ENCODE measurements at regions not wholly inside any gene's neighbourhood (a gene's known extent, or its start where the extent isn't known, plus 50 kb on each side); places are given as distances from the start of the nearest gene placed in this dataset.

DNA sequence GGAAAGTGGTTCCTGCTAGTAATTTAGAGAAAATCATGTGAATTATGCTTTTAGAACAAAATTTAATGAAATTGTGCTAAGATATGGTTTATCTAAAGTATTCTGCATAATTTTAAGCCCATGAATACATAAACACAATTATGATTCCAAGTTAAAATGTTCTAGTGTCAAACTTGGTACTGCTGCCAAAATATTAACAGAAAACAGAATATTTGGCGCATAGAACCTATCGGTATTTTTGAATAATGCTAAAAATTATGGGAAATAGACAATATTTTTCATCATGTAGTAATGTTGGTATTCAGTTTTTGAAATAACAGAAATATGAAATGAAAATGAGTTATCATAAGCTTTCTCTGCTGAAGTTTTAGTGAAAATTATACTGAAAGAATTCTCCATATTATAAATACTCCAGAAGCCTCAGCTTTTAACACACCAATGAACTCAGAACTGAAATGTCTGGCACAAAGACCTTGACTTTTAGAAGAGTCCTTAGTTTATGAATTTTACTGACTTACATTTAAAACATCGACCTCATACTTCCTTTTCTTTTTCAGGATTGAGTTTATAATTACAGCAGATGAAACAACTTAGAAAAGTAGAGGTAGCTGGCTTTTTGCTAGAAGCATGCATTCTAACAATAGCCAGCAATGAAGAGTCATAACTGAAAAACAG is 1192.3 kb upstream of the GJE1 start:
- DNase-seq (ENCODE audit: low read depth, low spot score) = no peak
- Histone ChIP-seq H3K27ac (ENCODE audit: low read length) (no peak overlapping the region), H3K27me3 (ENCODE audit: control insufficient read depth, insufficient read depth, low read length) (no peaks in the 10 kb centered on the region), H3K9me3 (ENCODE audit: control insufficient read depth, insufficient read depth, low read length) (peaks cover 5% of the 10 kb centered on the region), H3K4me3 (ENCODE audit: low read length) (no peak overlapping the region), H3K4me1 (ENCODE audit: control insufficient read depth, insufficient read depth, low read length) (no peaks in the 10 kb centered on the region), H3K36me3 (ENCODE audit: control insufficient read depth, insufficient read depth, low read length) (no peaks in the 10 kb centered on the region)
- no CpG with 5 or more reads among the region's 3 CpGs for WGBS (ENCODE audit: insufficient coverage, insufficient read length)

DNA sequence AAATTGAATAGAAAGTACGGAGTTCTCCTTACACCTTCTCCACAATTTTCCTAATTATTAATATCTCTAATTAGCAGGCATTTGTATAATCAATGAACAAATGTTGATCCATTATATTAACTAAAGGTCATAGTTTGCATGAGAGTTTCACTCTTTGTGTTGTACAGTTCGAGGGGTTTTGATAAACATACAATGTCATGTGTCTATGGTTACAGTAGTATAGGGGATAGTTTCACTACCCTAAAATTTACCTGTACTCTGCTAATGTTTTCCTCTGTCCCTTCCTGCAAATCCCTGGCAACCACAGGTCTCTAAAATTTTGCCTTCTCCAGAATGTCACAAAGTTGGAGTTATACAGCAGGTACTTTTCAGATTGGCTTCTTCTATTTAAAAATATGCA is 1199.8 kb upstream of the GJE1 start:
- Histone ChIP-seq H3K27me3 (ENCODE audit: control insufficient read depth, insufficient read depth, low read length) (no peaks in the 10 kb centered on the region), H3K36me3 (ENCODE audit: control insufficient read depth, insufficient read depth, low read length) (no peaks in the 10 kb centered on the region), H3K4me3 (ENCODE audit: low read length) (no peak overlapping the region), H3K9me3 (ENCODE audit: control insufficient read depth, insufficient read depth, low read length) (no peaks in the 10 kb centered on the region), H3K27ac (ENCODE audit: low read length) (no peak overlapping the region), H3K4me1 (ENCODE audit: control insufficient read depth, insufficient read depth, low read length) (no peaks in the 10 kb centered on the region)
- no CpG with 5 or more reads among the region's 2 CpGs for WGBS (ENCODE audit: insufficient coverage, insufficient read length)
- no peak for DNase-seq (ENCODE audit: low read depth, low spot score)

DNA sequence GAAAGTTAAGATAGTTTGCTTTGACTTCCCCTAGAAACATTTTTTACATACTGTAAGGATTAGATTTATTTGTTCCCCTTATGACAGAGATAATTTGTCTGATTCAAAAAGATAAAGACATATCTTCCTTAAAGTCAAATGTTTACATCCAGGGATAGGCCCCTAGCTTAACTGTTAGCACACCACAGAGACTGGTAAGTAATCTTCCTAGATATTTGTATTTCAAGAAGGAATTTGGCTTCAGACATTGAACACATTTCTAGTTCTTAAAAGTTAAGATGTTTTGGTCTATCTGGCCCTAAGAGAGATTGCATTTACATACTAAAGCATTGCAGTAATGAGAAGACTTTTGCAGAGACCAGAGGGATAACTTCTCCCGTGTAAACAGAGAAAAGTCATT is 1201.1 kb upstream of the GJE1 start:
- DNase-seq (ENCODE audit: low read depth, low spot score) = no peak
- Histone ChIP-seq H3K27ac (ENCODE audit: low read length) (no peak overlapping the region), H3K36me3 (ENCODE audit: control insufficient read depth, insufficient read depth, low read length) (no peaks in the 10 kb centered on the region), H3K4me3 (ENCODE audit: low read length) (no peak overlapping the region), H3K9me3 (ENCODE audit: control insufficient read depth, insufficient read depth, low read length) (no peaks in the 10 kb centered on the region), H3K4me1 (ENCODE audit: control insufficient read depth, insufficient read depth, low read length) (no peaks in the 10 kb centered on the region), H3K27me3 (ENCODE audit: control insufficient read depth, insufficient read depth, low read length) (no peaks in the 10 kb centered on the region)
- WGBS (ENCODE audit: insufficient coverage, insufficient read length) = no CpG with 5 or more reads among the region's 1 CpG

DNA sequence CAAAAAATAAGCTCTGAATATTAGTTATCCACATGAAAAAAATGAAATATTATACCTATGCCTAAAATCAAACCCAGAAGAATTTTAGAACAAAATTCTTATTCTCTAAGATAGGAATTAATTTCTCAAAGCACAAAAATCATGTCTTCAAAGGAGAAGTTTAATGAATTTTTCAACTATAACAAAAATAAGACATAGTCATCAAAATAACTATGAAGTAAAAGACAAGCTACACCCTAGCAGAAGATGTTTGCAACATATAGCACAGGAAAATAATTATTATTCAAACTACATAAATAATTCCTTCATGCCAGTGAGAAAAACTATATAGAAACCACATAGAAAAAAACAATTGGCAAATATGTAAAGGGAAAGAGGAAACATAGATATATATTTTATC is 1203.6 kb upstream of the GJE1 start:
- no peaks in the 10 kb centered on the region for H3K9me3 ChIP-seq (ENCODE audit: control insufficient read depth, insufficient read depth, low read length)
- H3K4me1 ChIP-seq (ENCODE audit: control insufficient read depth, insufficient read depth, low read length) = no peaks in the 10 kb centered on the region

DNA sequence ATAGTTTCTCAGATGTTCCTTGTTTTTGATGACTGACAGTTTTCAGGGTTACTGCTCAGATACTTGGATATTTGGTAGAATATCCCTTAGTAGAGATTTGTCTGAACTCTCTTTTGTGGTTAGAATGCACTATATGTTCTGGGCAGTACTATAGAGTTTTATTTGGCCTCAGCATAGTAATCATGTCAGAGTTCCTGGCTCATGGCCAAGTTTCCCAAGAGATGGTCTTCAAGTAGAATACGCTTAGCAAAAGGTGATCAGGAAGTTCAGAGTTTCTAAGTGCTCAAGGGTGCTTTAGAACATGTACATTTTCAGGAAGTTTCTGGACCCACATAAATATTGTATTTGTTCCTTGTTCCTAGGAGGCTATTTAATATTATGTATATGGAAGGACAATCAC is 1209.7 kb upstream of the GJE1 start:
- no peak overlapping the region for H3K4me3 ChIP-seq (ENCODE audit: low read length)
- H3K27me3 ChIP-seq (ENCODE audit: control insufficient read depth, insufficient read depth, low read length) = no peaks in the 10 kb centered on the region
- no peak for DNase-seq (ENCODE audit: low read depth, low spot score)
- WGBS (ENCODE audit: insufficient coverage, insufficient read length) = no CpG with 5 or more reads among the region's 1 CpG
- no peaks in the 10 kb centered on the region for H3K9me3 ChIP-seq (ENCODE audit: control insufficient read depth, insufficient read depth, low read length)
- H3K27ac ChIP-seq (ENCODE audit: low read length) = no peak overlapping the region
- H3K4me1 ChIP-seq (ENCODE audit: control insufficient read depth, insufficient read depth, low read length) = no peaks in the 10 kb centered on the region
- H3K36me3 ChIP-seq (ENCODE audit: control insufficient read depth, insufficient read depth, low read length) = no peaks in the 10 kb centered on the region

More for the DNA sequence above, 1203.6 kb upstream of the GJE1 start:
- H3K27me3 ChIP-seq (ENCODE audit: control insufficient read depth, insufficient read depth, low read length) = no peaks in the 10 kb centered on the region
- no peaks in the 10 kb centered on the region for H3K36me3 ChIP-seq (ENCODE audit: control insufficient read depth, insufficient read depth, low read length)
- no peak for DNase-seq (ENCODE audit: low read depth, low spot score)
- H3K27ac ChIP-seq (ENCODE audit: low read length) = no peak overlapping the region
- no peak overlapping the region for H3K4me3 ChIP-seq (ENCODE audit: low read length)

DNA sequence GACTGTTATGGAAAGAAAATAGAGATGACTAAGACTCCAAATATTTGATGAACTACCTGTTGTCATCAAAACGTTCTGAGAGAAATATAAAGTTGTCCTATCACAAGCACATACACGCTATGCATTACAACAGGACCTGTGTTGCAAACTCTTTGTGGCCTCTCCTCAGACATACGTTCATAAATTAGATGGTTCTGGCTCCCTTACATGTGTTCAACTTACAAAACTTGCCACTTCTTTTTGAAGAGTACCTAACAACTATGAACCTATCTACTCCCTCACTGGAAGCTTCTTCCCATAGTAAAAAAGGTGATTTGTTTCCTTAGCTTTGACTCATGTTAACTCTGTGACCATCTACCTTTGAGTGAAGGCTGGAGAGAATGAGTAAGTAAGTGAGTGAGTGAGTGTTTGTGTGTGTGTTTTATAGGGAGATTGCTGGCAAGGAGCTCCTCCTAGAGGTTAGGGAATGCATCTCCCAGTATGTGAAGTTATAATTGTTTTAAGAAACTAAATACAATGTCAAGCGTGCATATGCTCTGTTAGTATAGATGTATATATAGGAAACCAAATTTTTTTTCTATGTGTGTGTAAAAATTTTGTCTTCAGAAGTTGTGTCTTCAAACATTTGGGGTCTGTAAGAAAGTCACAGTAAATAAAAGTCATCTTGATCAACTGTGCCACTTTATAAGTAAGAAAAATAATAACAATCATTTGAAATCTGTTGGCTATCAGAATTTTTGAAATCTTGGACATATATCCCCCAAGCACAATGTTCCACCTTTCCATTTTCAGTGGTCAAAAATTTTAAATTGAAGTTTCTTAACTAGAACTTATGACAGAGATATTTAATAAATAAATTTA is 1211.1 kb upstream of the GJE1 start:
- Histone ChIP-seq H3K4me1 (ENCODE audit: control insufficient read depth, insufficient read depth, low read length) (no peaks in the 10 kb centered on the region), H3K27me3 (ENCODE audit: control insufficient read depth, insufficient read depth, low read length) (no peaks in the 10 kb centered on the region), H3K4me3 (ENCODE audit: low read length) (no peak overlapping the region), H3K36me3 (ENCODE audit: control insufficient read depth, insufficient read depth, low read length) (no peaks in the 10 kb centered on the region), H3K27ac (ENCODE audit: low read length) (no peak overlapping the region), H3K9me3 (ENCODE audit: control insufficient read depth, insufficient read depth, low read length) (no peaks in the 10 kb centered on the region)
- WGBS (ENCODE audit: insufficient coverage, insufficient read length) = no CpG with 5 or more reads among the region's 4 CpGs
- DNase-seq (ENCODE audit: low read depth, low spot score) = peak; percentile 20

DNA sequence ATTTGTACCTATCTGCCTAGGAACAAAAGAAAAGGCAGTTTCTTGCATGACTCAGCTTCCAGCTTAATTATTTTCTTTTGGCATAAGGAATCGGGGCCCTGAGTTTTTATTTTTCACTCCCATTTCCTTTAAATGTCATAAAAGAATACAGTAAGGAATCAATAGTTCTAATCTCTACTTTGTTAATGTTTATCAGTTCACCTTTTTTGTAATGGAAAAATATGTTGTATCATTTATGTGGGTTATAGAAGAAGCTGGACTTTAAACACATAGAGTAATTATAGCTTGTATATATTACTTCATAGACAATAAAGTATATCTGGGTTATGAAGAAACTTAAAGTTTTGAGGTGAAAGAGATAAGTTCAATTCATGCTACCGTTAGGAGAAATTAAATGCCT is 1214.8 kb upstream of the GJE1 start:
- no CpG with 5 or more reads among the region's 2 CpGs for WGBS (ENCODE audit: insufficient coverage, insufficient read length)
- H3K27me3 ChIP-seq (ENCODE audit: control insufficient read depth, insufficient read depth, low read length) = no peaks in the 10 kb centered on the region
- no peaks in the 10 kb centered on the region for H3K36me3 ChIP-seq (ENCODE audit: control insufficient read depth, insufficient read depth, low read length)
- no peak overlapping the region for H3K27ac ChIP-seq (ENCODE audit: low read length)
- no peaks in the 10 kb centered on the region for H3K9me3 ChIP-seq (ENCODE audit: control insufficient read depth, insufficient read depth, low read length)
- no peak overlapping the region for H3K4me3 ChIP-seq (ENCODE audit: low read length)
- H3K4me1 ChIP-seq (ENCODE audit: control insufficient read depth, insufficient read depth, low read length) = no peaks in the 10 kb centered on the region
- no peak for DNase-seq (ENCODE audit: low read depth, low spot score)

DNA sequence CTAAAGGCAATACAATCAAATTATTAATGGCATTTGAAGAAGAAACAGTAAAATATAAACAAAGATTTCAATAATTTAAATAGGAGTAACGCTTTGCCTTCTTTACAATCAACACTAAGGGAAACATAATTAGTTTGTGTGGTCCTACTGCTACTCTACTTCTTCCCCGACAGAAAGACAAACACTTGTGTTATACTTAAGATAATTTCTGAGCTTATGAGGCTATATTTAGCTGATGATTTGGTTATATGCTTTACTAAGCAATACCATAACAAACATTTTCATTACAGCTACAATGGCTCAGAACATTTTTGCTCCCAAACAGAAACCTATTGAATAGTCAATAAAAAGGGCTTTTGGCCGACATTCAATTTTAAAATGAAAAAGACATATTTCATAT is 1217.2 kb upstream of the GJE1 start:
- WGBS (ENCODE audit: insufficient coverage, insufficient read length) = no CpG with 5 or more reads among the region's 3 CpGs
- Histone ChIP-seq H3K4me1 (ENCODE audit: control insufficient read depth, insufficient read depth, low read length) (no peaks in the 10 kb centered on the region), H3K36me3 (ENCODE audit: control insufficient read depth, insufficient read depth, low read length) (no peaks in the 10 kb centered on the region), H3K9me3 (ENCODE audit: control insufficient read depth, insufficient read depth, low read length) (no peaks in the 10 kb centered on the region), H3K27ac (ENCODE audit: low read length) (no peak overlapping the region), H3K27me3 (ENCODE audit: control insufficient read depth, insufficient read depth, low read length) (no peaks in the 10 kb centered on the region), H3K4me3 (ENCODE audit: low read length) (no peak overlapping the region)
- DNase-seq (ENCODE audit: low read depth, low spot score) = no peak

DNA sequence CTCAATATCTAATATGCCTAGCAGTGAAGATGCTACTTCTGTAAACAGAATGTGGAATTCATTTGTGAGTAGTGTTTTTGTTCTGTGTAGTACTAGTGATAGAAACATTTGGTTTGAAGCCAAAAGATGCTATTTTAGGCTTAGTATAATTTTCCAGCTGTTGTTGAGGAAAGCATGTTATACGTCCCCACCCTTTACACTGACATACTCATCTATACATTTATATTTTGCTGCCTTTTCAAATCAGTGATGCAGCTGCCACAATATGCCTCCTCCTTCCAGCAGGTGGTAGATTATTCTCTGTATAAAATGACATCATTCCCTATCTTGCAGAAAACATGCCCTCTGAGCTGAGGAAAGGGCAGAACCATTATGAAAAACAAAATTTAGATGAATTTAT is 1217.6 kb upstream of the GJE1 start:
- Histone ChIP-seq H3K27me3 (ENCODE audit: control insufficient read depth, insufficient read depth, low read length) (no peaks in the 10 kb centered on the region), H3K4me1 (ENCODE audit: control insufficient read depth, insufficient read depth, low read length) (no peaks in the 10 kb centered on the region), H3K9me3 (ENCODE audit: control insufficient read depth, insufficient read depth, low read length) (no peaks in the 10 kb centered on the region), H3K27ac (ENCODE audit: low read length) (no peak overlapping the region), H3K4me3 (ENCODE audit: low read length) (no peak overlapping the region), H3K36me3 (ENCODE audit: control insufficient read depth, insufficient read depth, low read length) (no peaks in the 10 kb centered on the region)
- no CpG with 5 or more reads among the region's 1 CpG for WGBS (ENCODE audit: insufficient coverage, insufficient read length)
- no peak for DNase-seq (ENCODE audit: low read depth, low spot score)

DNA sequence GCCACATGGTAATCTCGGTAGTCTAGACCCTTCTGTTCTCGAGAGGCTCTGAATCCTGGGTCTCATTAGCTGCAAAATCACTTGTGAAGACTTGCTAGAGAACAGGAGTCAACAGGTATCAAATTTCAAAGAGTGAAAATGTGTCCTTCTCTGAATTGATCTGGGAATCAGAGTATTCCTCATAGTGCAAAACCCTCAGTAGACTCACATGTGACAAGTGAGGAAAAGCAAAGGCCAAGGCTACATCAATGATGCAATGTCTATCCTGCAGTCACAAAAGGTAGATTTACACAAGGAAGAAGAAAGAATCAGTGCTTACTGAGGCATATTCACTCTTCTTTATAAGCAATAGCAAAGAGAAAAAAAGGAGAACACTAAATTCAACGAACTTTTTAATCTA is 1220.0 kb upstream of the GJE1 start:
- DNase-seq (ENCODE audit: low read depth, low spot score) = no peak
- Histone ChIP-seq H3K4me3 (ENCODE audit: low read length) (no peak overlapping the region), H3K27ac (ENCODE audit: low read length) (no peak overlapping the region), H3K4me1 (ENCODE audit: control insufficient read depth, insufficient read depth, low read length) (no peaks in the 10 kb centered on the region), H3K9me3 (ENCODE audit: control insufficient read depth, insufficient read depth, low read length) (no peaks in the 10 kb centered on the region; the same call in 1 of the 2 replicates), H3K27me3 (ENCODE audit: control insufficient read depth, insufficient read depth, low read length) (no peaks in the 10 kb centered on the region), H3K36me3 (ENCODE audit: control insufficient read depth, insufficient read depth, low read length) (no peaks in the 10 kb centered on the region)
- no CpG with 5 or more reads among the region's 3 CpGs for WGBS (ENCODE audit: insufficient coverage, insufficient read length)

DNA sequence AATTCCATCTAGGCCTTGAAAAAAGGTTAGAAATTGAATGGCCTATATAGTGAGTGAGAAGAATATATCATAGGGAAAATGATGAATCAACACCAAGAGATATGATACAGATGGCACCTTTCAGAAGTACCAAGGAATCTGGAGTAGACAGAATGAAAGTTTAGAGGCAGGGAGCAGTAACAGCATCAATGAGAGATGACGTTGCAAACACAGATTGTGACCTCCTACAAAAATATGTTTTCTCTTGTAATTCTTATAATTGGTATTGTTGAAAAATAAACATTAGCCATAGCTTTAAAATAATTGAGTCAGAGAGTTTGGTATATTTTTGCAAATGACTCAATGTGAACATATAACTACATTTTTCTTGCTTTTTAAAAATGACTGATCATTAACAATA is 1223.1 kb upstream of the GJE1 start:
- no peak for DNase-seq (ENCODE audit: low read depth, low spot score)
- Histone ChIP-seq H3K36me3 (ENCODE audit: control insufficient read depth, insufficient read depth, low read length) (no peaks in the 10 kb centered on the region), H3K9me3 (ENCODE audit: control insufficient read depth, insufficient read depth, low read length) (no peaks in the 10 kb centered on the region; the same call in 1 of the 2 replicates), H3K27me3 (ENCODE audit: control insufficient read depth, insufficient read depth, low read length) (no peaks in the 10 kb centered on the region), H3K4me1 (ENCODE audit: control insufficient read depth, insufficient read depth, low read length) (no peaks in the 10 kb centered on the region), H3K27ac (ENCODE audit: low read length) (no peak overlapping the region), H3K4me3 (ENCODE audit: low read length) (no peak overlapping the region)
- WGBS (ENCODE audit: insufficient coverage, insufficient read length) = no CpG with 5 or more reads among the region's 1 CpG

All from iPS DF 6.9 (cell line).